GM12892 (cell line): ENCODE measurements at regions not wholly inside any gene's neighbourhood (a gene's known extent, or its start where the extent isn't known, plus 50 kb on each side); places are given as distances from the start of the nearest gene placed in this dataset.

ENCODE experiments used
- POLR2A ChIP-seq: IDR thresholded peaks from 2 replicates; pipeline ENCODE4 v1.6.1; 2011; ENCODE audit warnings: low read depth, low read length, control low read depth
- POLR2AphosphoS5 ChIP-seq: IDR thresholded peaks from 2 replicates; pipeline ENCODE4 v1.6.1; 2011; ENCODE audit warnings: low read depth, low read length, control low read depth

- TF ChIP-seq POLR2A (no peak), POLR2AphosphoS5 (no peak)
These were observed 493.8 kb downstream of the UTRN start for GRCh38 chr6:144778773-144779492.
